B cell (primary cell): ENCODE measurements at regions not wholly inside any gene's neighbourhood (a gene's known extent, or its start where the extent isn't known, plus 50 kb on each side); places are given as distances from the start of the nearest gene placed in this dataset.

Experiments
- ATAC-seq: fragments of 200-7000 bp; cut with Tn5 transposase; one replicate; pipeline ENCODE4 v1.10.0; 2021; ENCODE audit warnings: low read depth, mild to moderate bottlenecking, moderate number of reproducible peaks, moderate library complexity
- CTCF ChIA-PET: fragments of 350-600 bp; sonication (Branson Sonifier 250); formaldehyde crosslinking; loops from one replicate; lab custom pipeline; 2021; ENCODE audit warnings: antibody characterized with exemption, inconsistent platforms; lab: Charles Lee
- POLR2A ChIA-PET: fragments of 350-600 bp; sonication (Branson Sonifier 250); formaldehyde crosslinking; loops from one replicate; lab custom pipeline; 2021; ENCODE audit warnings: antibody characterized with exemption; lab: Charles Lee
- DNase-seq: peaks from one replicate; pipeline ENCODE4 v3.0.0; 2013
- H2AFZ ChIP-seq: 2 replicates; pipeline ENCODE4 v1.6.1; 2012; ENCODE audit warnings: mild to moderate bottlenecking, low read depth, low read length; ENCODE audit not compliant: insufficient read depth, poor library complexity, severe bottlenecking
- H3K27ac ChIP-seq, 2 donors: 1 replicate in 1 of 2; 2 replicates in 1 of 2; pipeline ENCODE4 v1.5.1; 2012 to 2013; ENCODE audit warnings: low read length in 2 of 2, mild to moderate bottlenecking in 2 of 2, moderate library complexity in 1 of 2
- H3K27me3 ChIP-seq, 4 experiments: fragments of 200-600 bp in 1 of 4; sonication (generic) in 1 of 4; replicated peaks in 1 of 4; 1 replicate in 2 of 4; 2 replicates in 2 of 4; pipeline versions ENCODE4 v1.6.1 to v1.7.0; 2013 to 2016; ENCODE audit warnings: low read length in 3 of 4, mild to moderate bottlenecking in 2 of 4, mixed read lengths in 1 of 4, moderate library complexity in 1 of 4; ENCODE audit not compliant: insufficient read depth in 4 of 4, control insufficient read depth in 3 of 4; ENCODE audit errors: control extremely low read depth in 1 of 4
- H3K36me3 ChIP-seq, 2 experiments: replicated peaks in 1 of 2; 1 replicate in 1 of 2; 2 replicates in 1 of 2; pipeline versions ENCODE4 v1.6.1 to v1.7.1; 2013; ENCODE audit warnings: low read length in 1 of 2; ENCODE audit not compliant: insufficient read depth in 2 of 2, control insufficient read depth in 1 of 2; ENCODE audit errors: control extremely low read depth in 1 of 2, extremely low read depth in 1 of 2
- H3K4me1 ChIP-seq, 2 donors: fragments of 200-600 bp in 1 of 2; sonication (generic) in 1 of 2; 1 replicate in 1 of 2; 2 replicates in 1 of 2; pipeline versions ENCODE4 v1.5.1 to v1.6.1; 2013 to 2017; ENCODE audit warnings: low read length in 2 of 2; ENCODE audit not compliant: control insufficient read depth in 2 of 2, insufficient read depth in 2 of 2
- H3K4me2 ChIP-seq: replicated peaks from 2 replicates; pipeline ENCODE3; 2012; ENCODE audit warnings: mild to moderate bottlenecking, low read depth, low read length; ENCODE audit not compliant: poor library complexity, severe bottlenecking
- H3K4me3 ChIP-seq, 5 experiments: fragments of 200-600 bp in 1 of 5; sonication (generic) in 1 of 5; 1 replicate in 3 of 5; 2 replicates in 2 of 5; pipeline versions ENCODE4 v1.5.1 to v1.7.0; 2011 to 2016; ENCODE audit warnings: low read length in 4 of 5, mild to moderate bottlenecking in 4 of 5, low read depth in 2 of 5, control low read depth in 1 of 5, moderate library complexity in 1 of 5; ENCODE audit not compliant: insufficient read depth in 1 of 5; ENCODE audit errors: control extremely low read depth in 1 of 5, extremely low read depth in 1 of 5
- H3K79me2 ChIP-seq: fragments of 200-600 bp; sonication (generic); one replicate; pipeline ENCODE4 v1.6.0; 2016; ENCODE audit warnings: low read length; ENCODE audit not compliant: control insufficient read depth, insufficient read depth
- H3K9ac ChIP-seq: fragments of 200-600 bp; sonication (generic); 2 replicates; pipeline ENCODE4 v1.6.1; 2017; ENCODE audit warnings: mild to moderate bottlenecking, low read length, moderate library complexity
- H3K9me3 ChIP-seq, 3 donors: one replicate each; pipeline versions ENCODE4 v1.6.1 to v1.7.1; 2013; ENCODE audit warnings: low read length in 2 of 3; ENCODE audit not compliant: control insufficient read depth in 2 of 3, insufficient read depth in 1 of 3; ENCODE audit errors: control extremely low read depth in 1 of 3
- H4K20me1 ChIP-seq: 2 replicates; pipeline ENCODE4 v1.6.0; 2012; ENCODE audit warnings: mild to moderate bottlenecking, low read length; ENCODE audit not compliant: insufficient read depth, control insufficient read depth, poor library complexity, severe bottlenecking
- H3K27ac Mint-ChIP-seq: one replicate; pipeline ENCODE4 v1.8.0; 2021; ENCODE audit warnings: mixed read lengths
- H3K27me3 Mint-ChIP-seq: one replicate; pipeline ENCODE4 v1.8.0; 2021; ENCODE audit warnings: mixed read lengths
- H3K4me1 Mint-ChIP-seq: one replicate; pipeline ENCODE4 v1.8.0; 2021; ENCODE audit warnings: mixed read lengths
- H3K4me3 Mint-ChIP-seq: one replicate; pipeline ENCODE4 v1.8.0; 2021; ENCODE audit warnings: mixed read lengths
- H3K9me3 Mint-ChIP-seq: one replicate; pipeline ENCODE4 v1.8.0; 2022; ENCODE audit warnings: mixed read lengths; ENCODE audit not compliant: insufficient read depth
- EZH2 ChIP-seq: IDR thresholded peaks from 2 replicates; pipeline ENCODE4 v1.6.1; 2012; ENCODE audit warnings: borderline replicate concordance, low read depth, mild to moderate bottlenecking, moderate library complexity, low read length; ENCODE audit not compliant: insufficient read depth, poor library complexity, severe bottlenecking
- WGBS: methylation state at CpG from one replicate; pipeline ENCODE4 v1.1.5; 2013; ENCODE audit warnings: missing lambda C conversion rate; ENCODE audit not compliant: insufficient coverage; 5-methylcytosine and 5-hydroxymethylcytosine counted together
- intact Hi-C: fragments of 100-400 bp; cut with micrococcal nuclease; formaldehyde crosslinking; loops from one replicate; pipeline ENCODE4 v1.10.0; 2022
- TF ChIP-seq, protein P1 (sequence below): fragments of 200-600 bp; IDR thresholded peaks from one replicate; pipeline ENCODE4 v1.8.0; 2022; ENCODE audit warnings: antibody characterized with exemption, mild to moderate bottlenecking

DNA sequence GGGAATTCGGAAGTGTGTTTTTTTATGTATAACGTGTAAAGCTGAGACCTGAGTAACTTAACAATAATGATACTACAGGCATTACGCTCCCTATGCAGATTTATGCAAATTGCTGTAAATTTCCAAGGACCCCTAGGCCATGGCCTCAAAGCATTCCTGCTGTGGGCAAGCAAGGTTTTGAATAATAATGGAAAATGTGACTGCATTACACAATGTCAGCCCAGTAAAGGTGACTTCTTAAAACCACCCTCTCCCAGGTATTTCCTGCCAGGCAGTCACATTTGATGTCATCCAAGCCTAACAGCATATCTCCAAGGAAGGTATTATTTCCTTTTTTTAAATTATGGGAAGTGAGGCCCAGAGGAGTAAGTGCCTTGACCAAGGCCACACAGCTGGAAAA, 621.0 kb downstream of the BCL11B start:
- Histone ChIP-seq H3K27ac (no peak overlapping the region), H3K27me3 (no peaks in the 10 kb centered on the region), H3K4me1 (no peaks in the 10 kb centered on the region), H3K36me3 (no peaks in the 10 kb centered on the region), H3K4me2 (no peak overlapping the region), H3K9me3 (peaks cover 0 to 17% (median 0%) of the 10 kb centered on the region in 3 donors), H3K4me3 (no peak overlapping the region), H2AFZ (no peak overlapping the region), H4K20me1 (no peaks in the 10 kb centered on the region), H3K9ac (no peak overlapping the region), H3K79me2 (no peaks in the 10 kb centered on the region)
- ChIA-PET CTCF (no interaction called here), POLR2A (no interaction called here)
- H3K27ac Mint-ChIP-seq: no peak overlapping the region
- peaks cover 8% of the 10 kb centered on the region for H3K9me3 Mint-ChIP-seq
- no peak overlapping the region for H3K4me3 Mint-ChIP-seq
- ATAC-seq (no peak), DNase-seq (no peak)
- no peaks in the 10 kb centered on the region for H3K4me1 Mint-ChIP-seq
- TF ChIP-seq EZH2: no peak
- TF ChIP-seq, protein P1, sequence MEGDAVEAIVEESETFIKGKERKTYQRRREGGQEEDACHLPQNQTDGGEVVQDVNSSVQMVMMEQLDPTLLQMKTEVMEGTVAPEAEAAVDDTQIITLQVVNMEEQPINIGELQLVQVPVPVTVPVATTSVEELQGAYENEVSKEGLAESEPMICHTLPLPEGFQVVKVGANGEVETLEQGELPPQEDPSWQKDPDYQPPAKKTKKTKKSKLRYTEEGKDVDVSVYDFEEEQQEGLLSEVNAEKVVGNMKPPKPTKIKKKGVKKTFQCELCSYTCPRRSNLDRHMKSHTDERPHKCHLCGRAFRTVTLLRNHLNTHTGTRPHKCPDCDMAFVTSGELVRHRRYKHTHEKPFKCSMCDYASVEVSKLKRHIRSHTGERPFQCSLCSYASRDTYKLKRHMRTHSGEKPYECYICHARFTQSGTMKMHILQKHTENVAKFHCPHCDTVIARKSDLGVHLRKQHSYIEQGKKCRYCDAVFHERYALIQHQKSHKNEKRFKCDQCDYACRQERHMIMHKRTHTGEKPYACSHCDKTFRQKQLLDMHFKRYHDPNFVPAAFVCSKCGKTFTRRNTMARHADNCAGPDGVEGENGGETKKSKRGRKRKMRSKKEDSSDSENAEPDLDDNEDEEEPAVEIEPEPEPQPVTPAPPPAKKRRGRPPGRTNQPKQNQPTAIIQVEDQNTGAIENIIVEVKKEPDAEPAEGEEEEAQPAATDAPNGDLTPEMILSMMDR: no peak
- intact Hi-C loops: no loop called here
- WGBS: no CpG with 5 or more reads among the region's 3 CpGs
- H3K27me3 Mint-ChIP-seq: no peaks in the 10 kb centered on the region

DNA sequence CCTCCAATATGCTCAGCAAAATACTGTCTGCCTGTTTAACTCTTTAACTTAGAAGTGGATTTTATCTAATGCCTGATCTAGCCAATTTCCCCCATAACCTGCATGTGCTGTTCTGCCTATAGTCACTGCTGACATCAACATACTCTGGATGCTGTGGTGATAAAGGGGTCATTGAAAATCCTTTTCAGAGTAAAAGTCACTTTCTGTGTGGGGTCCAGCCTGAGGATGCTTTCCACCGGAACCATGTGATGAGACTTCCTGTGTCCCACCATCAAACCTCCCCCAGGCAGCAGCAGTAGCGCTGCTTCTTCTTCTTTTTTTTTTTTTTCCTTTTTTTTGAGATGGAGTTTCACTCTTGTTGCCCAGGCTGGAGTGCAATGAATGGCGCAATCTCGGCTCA, 607.0 kb downstream of the BCL11B start:
- CTCF ChIA-PET: no interaction called here
- no peaks in the 10 kb centered on the region for H3K79me2 ChIP-seq
- 100% methylated on average over 2 of the region's 4 CpGs for WGBS
- no peak for TF ChIP-seq EZH2
- TF ChIP-seq, protein P1: no peak
- H3K27ac ChIP-seq: no peak overlapping the region
- H4K20me1 ChIP-seq: no peaks in the 10 kb centered on the region
- Mint-ChIP-seq H3K27ac (no peak overlapping the region), H3K9me3 (peaks cover 4% of the 10 kb centered on the region), H3K4me3 (no peak overlapping the region), H3K4me1 (no peaks in the 10 kb centered on the region), H3K27me3 (no peaks in the 10 kb centered on the region)
- H2AFZ ChIP-seq: no peak overlapping the region
- DNase-seq (no peak), ATAC-seq (no peak)
- no peaks in the 10 kb centered on the region for H3K36me3 ChIP-seq
- peaks cover 0 to 4% (median 0%) of the 10 kb centered on the region in 3 donors for H3K9me3 ChIP-seq
- H3K27me3 ChIP-seq: no peaks in the 10 kb centered on the region
- POLR2A ChIA-PET: no interaction called here
- H3K4me3 ChIP-seq: no peak overlapping the region
- no peak overlapping the region for H3K9ac ChIP-seq
- no peaks in the 10 kb centered on the region for H3K4me1 ChIP-seq
- intact Hi-C loops: no loop called here
- no peak overlapping the region for H3K4me2 ChIP-seq
